NCI-H2196 (cell line): ENCODE measurements at regions not wholly inside any gene's neighbourhood (a gene's known extent, or its start where the extent isn't known, plus 50 kb on each side); places are given as distances from the start of the nearest gene placed in this dataset.

ENCODE experiments used
- DNase-seq: peaks from one replicate; lab custom pipeline; 2025; ENCODE audit not compliant: unreplicated experiment; lab: John Stamatoyannopoulos, UW

DNA sequence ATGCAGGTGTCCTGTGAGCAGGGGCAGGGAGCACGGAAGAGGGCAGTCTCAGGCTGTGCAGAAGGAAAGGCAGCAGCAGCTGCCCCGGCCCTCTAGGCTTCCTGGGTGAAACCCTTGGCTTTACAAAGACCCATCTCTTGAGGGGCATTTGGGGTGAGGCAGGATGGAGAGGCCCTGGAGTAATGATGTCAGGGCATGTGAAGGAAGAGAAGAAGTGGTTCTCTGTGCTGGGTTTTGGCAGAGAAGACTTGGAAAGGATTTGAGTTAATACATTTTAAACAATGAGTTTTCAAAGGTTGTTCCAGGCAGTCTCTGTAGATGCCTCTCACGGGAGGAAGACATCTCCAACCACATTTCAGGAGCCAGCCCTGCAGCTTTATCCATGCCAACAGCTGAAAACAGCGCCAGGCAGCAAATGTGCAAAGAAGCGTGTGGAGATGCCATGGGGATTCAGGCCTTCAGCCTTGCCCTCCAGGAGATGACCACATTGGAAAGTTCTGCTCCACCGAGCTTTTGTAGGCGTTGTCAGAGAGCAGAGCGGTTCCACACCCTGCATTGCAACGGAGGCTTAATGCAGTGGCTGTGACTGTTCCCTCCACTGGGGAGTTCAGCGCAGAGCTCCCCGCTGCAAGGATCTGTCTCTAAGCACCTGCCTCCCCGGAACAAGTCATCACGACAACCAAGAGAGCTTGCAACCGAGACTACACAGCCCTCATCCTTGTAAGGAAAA, 322.8 kb downstream of the UQCRFS1 start:
- DNase-seq, result no peak

GRCh38 chr19:28887920-28888618, 324.9 kb downstream of the UQCRFS1 start:
- no peak for DNase-seq

DNA sequence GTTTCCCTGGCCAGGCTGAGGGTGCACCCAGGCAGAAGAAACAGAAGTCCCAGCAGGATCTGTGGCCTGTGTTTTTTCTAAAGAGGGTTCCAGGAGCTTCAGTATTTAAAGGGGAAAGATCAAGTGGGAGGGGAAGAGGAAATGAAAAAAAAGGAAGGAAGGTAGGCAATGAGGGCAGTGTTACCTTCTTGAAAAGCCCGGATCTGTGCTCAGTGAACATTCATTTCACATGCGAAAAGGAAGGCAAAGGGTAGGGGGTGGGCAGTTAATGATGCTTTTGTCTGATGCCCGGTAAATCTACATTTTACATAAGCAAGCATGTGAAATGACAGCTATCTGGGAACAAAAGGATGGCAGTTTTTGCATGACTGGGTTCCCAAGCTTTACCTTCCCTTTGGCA, 326.2 kb downstream of the UQCRFS1 start:
- no peak for DNase-seq

GRCh38 chr19:28885965-28886364, 327.0 kb downstream of the UQCRFS1 start:
- no peak for DNase-seq

DNA sequence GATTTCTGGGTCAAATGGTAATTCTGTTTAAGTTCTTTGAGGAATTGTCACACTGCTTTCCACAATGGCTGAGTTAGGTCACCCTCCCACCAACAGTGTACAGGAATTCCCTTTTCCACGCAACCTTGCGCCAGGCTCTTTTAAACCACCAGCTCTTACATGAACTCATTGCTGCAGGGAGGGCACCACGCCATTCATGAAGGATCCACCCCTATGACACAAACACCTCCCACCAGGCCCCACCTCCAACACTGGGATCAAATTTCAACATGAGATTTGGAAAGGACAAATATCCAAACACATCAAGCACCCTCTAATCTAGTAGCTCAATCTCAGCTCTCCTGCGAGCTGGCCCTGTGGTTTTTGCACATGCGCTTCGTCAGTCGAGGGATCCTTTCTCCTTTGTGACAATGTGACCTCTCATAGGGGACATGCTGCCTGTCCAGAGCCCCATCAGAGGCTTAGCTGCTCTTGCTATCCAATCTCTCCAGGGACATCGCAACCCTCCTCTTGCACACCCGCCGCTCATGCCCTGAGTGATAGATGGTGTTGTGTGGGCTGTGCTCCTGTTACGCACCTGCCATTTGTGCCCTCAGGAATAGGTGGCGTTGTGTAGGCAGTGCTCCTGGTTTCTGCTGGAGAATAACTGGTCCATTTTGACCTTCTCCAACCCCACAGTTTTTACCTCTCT, 328.0 kb downstream of the UQCRFS1 start:
- no peak for DNase-seq

DNA sequence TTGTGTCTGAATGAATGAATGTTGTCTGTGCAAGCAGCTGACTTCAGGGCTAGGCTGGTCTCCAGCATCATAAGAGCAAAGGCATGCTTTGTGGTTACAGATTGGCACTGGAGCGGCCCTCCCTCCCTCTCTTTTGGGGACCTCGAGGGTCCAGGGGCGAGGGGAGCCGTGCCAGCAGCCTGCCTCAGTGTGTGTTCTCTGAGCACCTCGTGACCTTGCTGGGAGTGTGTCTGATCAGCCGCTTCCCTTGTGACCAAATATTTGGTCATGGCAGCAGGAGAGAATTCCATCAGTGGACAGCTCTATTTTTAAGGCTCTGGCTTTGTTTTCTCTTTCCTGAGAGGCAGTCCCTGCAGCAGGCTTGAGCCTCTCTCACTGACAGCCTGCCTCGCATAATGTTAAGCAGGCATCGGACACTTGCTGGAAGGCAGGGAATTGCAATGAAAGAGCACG, 329.7 kb downstream of the UQCRFS1 start:
- no peak for DNase-seq

- no peak for DNase-seq
Measured at GRCh38 chr19:28882818-28883217, 330.1 kb downstream of the UQCRFS1 start.

- no peak for DNase-seq
Measured at GRCh38 chr19:28881616-28882015, 331.3 kb downstream of the UQCRFS1 start.

GRCh38 chr19:28880735-28881401, 332.1 kb downstream of the UQCRFS1 start:
- DNase-seq, result no peak

DNA sequence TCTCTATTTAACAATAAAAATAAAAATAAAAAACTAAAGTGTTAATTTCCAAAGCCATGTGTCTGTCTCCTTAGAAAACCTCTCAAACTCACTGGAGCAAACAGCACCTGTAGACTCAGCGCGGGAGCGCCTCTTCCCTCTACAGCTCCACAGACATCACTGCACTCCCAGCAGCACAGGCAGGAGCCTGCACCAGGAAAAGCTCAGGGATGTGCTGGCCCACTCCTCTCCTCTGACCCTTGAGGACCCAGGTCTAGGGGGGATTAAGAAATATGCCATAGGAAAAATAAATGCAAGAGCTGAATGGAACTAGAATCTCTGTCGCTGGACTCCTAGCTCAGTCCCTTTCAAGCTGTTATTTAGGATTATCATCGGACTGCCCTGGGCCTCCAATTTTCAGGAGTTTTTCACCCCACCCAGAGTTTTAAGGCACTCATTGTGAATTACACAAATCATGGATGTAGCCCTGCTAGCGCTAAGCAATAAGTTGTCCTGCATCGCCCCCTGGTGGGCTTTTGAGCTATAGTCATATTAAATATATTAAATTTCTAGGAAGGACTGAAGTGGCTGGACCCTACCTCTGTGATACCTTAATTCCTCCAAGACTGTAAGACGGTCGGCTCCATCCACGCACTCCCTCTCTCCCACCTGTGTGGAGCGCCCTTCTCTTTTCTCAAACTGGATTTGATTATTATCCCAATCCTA, 333.9 kb downstream of the UQCRFS1 start:
- peak; percentile 79 for DNase-seq

GRCh38 chr19:28876609-28877123, 336.3 kb downstream of the UQCRFS1 start:
- DNase-seq, result no peak

- peak; percentile 23 for DNase-seq
Measured at GRCh38 chr19:28874742-28875141, 338.2 kb downstream of the UQCRFS1 start.

- no peak for DNase-seq
Measured at GRCh38 chr19:28873301-28873700, 339.6 kb downstream of the UQCRFS1 start.

DNA sequence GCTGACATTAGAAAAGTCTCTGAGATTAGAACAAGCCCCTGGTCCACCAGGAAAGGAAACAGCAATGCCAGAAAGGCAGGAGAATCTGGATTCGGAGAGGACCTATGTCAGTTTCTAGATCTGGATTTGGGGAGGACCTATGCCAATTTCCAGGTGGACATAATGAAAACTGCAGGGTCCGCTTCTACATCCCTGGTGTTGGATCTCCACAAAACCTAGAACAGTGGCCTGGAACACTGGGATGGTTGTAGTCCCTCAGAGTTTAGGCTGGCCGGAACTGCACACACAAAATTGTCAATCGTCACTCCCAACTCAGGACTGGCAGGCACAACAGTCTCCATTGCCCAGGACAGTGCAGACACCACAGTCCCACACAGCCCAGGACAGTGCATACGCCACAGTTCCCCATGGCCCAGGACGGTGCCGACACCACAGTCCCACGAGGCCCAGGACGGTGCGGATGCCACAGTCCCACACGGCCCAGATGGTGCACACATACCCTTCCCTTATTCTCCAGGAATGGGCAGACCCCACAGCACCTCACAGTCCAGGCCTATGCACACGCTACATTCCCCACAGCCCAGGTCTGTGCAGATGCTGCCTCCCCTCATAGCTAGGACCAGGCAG, 341.7 kb downstream of the UQCRFS1 start:
- no peak for DNase-seq

GRCh38 chr19:28869459-28869858, 343.5 kb downstream of the UQCRFS1 start:
- no peak for DNase-seq

GRCh38 chr19:28868836-28869235, 344.1 kb downstream of the UQCRFS1 start:
- no peak for DNase-seq

- DNase-seq, result no peak
Measured at GRCh38 chr19:28867978-28868377, 345.0 kb downstream of the UQCRFS1 start.

DNA sequence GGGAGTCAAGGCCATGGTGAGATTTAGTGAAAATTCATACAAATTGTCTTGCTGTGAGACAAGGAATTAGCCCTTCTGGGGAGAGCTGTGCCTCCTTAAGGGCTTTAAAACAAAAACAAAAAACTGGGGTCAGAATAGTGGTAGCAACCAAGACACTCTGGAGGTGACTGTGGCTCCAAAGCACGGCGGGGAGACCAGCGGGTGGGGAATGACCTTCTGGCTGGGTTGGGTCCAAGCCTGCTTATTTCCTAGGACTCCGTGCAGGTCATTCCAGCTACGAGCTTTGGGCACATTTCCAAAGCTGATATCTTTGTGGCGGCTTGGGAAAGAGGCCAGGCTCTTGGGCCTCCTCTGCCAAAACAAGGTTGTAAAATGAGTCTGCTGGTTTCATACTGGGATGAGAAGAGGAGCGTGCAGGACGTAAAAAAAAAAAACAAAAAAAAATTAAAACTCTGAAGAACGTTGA, 348.3 kb downstream of the UQCRFS1 start:
- DNase-seq, result peak; percentile 57

- DNase-seq, result no peak
Measured at GRCh38 chr19:28864024-28864503, 348.9 kb downstream of the UQCRFS1 start.

- no peak for DNase-seq
Measured at GRCh38 chr19:28862238-28862637, 350.7 kb downstream of the UQCRFS1 start.
